ENCODE measurements at regions not wholly inside any gene's neighbourhood (a gene's known extent, or its start where the extent isn't known, plus 50 kb on each side); places are given as distances from the start of the nearest gene placed in this dataset.

DNA sequence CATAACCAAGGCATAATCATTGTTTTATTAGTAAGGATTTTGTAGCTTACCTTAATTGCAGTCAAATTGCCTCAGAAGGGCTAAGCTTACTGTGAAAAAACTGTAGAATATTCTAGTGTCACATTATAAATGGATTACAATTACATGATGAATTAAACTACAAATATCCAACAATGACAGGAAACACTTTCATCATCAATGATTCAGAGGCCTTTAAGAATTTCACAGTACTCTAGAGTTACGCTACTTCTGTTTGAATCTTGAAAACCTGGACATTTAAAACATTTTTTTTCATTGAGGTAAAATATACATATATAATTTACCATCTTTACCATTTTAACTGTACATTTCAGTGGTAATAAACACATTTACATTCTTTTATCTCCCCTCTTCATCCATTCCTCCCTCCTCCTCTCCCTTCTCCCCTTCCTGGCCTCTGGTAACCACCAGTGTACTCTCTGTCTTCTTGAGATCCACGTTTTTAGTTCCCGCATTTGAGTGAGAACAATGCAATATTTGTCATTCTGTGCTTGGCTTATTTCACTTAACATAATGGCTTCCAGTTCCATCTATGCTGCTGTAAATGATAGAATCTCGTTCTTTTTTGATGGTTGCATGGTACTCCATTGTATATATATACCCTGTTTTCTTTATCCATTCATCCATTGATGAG is 54.7 kb downstream of the GJD2 start:
- TF ChIP-seq, protein P1, sequence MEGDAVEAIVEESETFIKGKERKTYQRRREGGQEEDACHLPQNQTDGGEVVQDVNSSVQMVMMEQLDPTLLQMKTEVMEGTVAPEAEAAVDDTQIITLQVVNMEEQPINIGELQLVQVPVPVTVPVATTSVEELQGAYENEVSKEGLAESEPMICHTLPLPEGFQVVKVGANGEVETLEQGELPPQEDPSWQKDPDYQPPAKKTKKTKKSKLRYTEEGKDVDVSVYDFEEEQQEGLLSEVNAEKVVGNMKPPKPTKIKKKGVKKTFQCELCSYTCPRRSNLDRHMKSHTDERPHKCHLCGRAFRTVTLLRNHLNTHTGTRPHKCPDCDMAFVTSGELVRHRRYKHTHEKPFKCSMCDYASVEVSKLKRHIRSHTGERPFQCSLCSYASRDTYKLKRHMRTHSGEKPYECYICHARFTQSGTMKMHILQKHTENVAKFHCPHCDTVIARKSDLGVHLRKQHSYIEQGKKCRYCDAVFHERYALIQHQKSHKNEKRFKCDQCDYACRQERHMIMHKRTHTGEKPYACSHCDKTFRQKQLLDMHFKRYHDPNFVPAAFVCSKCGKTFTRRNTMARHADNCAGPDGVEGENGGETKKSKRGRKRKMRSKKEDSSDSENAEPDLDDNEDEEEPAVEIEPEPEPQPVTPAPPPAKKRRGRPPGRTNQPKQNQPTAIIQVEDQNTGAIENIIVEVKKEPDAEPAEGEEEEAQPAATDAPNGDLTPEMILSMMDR (IDR thresholded peaks at IDR 0.05), result no peak
- no peak for TF ChIP-seq POLR2A (IDR thresholded peaks at IDR 0.05; ENCODE audit: low read length)
- no peak for TF ChIP-seq ZC3H11A (IDR thresholded peaks at IDR 0.05)
- no peak for TF ChIP-seq PHF8 (IDR thresholded peaks at IDR 0.05; ENCODE audit: borderline replicate concordance, low read depth)
- TF ChIP-seq, protein P2, sequence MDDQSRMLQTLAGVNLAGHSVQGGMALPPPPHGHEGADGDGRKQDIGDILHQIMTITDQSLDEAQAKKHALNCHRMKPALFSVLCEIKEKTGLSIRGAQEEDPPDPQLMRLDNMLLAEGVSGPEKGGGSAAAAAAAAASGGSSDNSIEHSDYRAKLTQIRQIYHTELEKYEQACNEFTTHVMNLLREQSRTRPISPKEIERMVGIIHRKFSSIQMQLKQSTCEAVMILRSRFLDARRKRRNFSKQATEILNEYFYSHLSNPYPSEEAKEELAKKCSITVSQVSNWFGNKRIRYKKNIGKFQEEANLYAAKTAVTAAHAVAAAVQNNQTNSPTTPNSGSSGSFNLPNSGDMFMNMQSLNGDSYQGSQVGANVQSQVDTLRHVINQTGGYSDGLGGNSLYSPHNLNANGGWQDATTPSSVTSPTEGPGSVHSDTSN (IDR thresholded peaks at IDR 0.05), result no peak

All from A549 (cell line).